ENCODE measurements at regions not wholly inside any gene's neighbourhood (a gene's known extent, or its start where the extent isn't known, plus 50 kb on each side); places are given as distances from the start of the nearest gene placed in this dataset.

GRCh38 chr4:123987408-123987807 lies 590.8 kb downstream of the SPRY1 start:
- TF ChIP-seq CTCF (IDR thresholded peaks at IDR 0.05 in 8 of 11, conservative IDR thresholded peaks at IDR 0.05 in 3 of 11) = no peak
- no peak for TF ChIP-seq POLR2A (IDR thresholded peaks at IDR 0.05)
- peak in 1 of 3 donors; percentile 82 for TF ChIP-seq POLR2AphosphoS5 (IDR thresholded peaks at IDR 0.05)
